Mesendoderm (in vitro differentiated cells): ENCODE measurements at regions not wholly inside any gene's neighbourhood (a gene's known extent, or its start where the extent isn't known, plus 50 kb on each side); places are given as distances from the start of the nearest gene placed in this dataset.
A peak's percentile ranks its signal among the peaks of the same experiment; 100 is the strongest.

Experiments
- DNase-seq: peaks from one replicate; pipeline ENCODE4 v3.0.0; 2013
- H2AK5ac ChIP-seq: 2 replicates; pipeline ENCODE4 v1.6.1; 2013; ENCODE audit warnings: low read length, inconsistent platforms
- H2BK120ac ChIP-seq: 2 replicates; pipeline ENCODE4 v1.6.1; 2013; ENCODE audit warnings: low read depth, mild to moderate bottlenecking, low read length, moderate library complexity, mixed read lengths
- H2BK15ac ChIP-seq: replicated peaks from 2 replicates; pipeline ENCODE4 v1.6.1; 2013; ENCODE audit warnings: low read depth, mild to moderate bottlenecking, moderate library complexity
- H2BK5ac ChIP-seq: 2 replicates; pipeline ENCODE4 v1.6.1; 2013; ENCODE audit warnings: low read length, inconsistent platforms
- H3K18ac ChIP-seq: 2 replicates; pipeline ENCODE4 v1.6.1; 2013; ENCODE audit warnings: mild to moderate bottlenecking, low read length, mixed read lengths
- H3K23ac ChIP-seq: one replicate; pipeline ENCODE4 v1.6.1; 2013; ENCODE audit warnings: low read length
- H3K27ac ChIP-seq: 2 replicates; pipeline ENCODE4 v1.5.1; 2013; ENCODE audit warnings: low read depth, mild to moderate bottlenecking, inconsistent platforms, low read length, moderate library complexity
- H3K27me3 ChIP-seq: 2 replicates; pipeline ENCODE4 v1.6.1; 2013; ENCODE audit warnings: low read length, control low read depth, mild to moderate bottlenecking, inconsistent platforms; ENCODE audit not compliant: insufficient read depth, poor library complexity
- H3K36me3 ChIP-seq: 2 replicates; pipeline ENCODE4 v1.6.1; 2013; ENCODE audit warnings: low read length, inconsistent platforms; ENCODE audit not compliant: control insufficient read depth, insufficient read depth
- H3K4ac ChIP-seq: one replicate; pipeline ENCODE4 v1.6.1; 2013; ENCODE audit warnings: low read depth, mild to moderate bottlenecking, low read length, moderate library complexity
- H3K4me1 ChIP-seq: 2 replicates; pipeline ENCODE4 v1.6.1; 2013; ENCODE audit warnings: low read depth, low read length, inconsistent platforms; ENCODE audit not compliant: control insufficient read depth
- H3K4me2 ChIP-seq: 2 replicates; pipeline ENCODE4 v1.6.1; 2013; ENCODE audit warnings: low read length
- H3K4me3 ChIP-seq: 2 replicates; pipeline ENCODE4 v1.5.1; 2013; ENCODE audit warnings: mild to moderate bottlenecking, low read length
- H3K56ac ChIP-seq: one replicate; pipeline ENCODE4 v1.6.1; 2013; ENCODE audit warnings: low read length
- H3K79me1 ChIP-seq: 2 replicates; pipeline ENCODE4 v1.6.1; 2013; ENCODE audit warnings: low read length, inconsistent platforms
- H3K79me2 ChIP-seq: 2 replicates; pipeline ENCODE4 v1.6.1; 2013; ENCODE audit warnings: mild to moderate bottlenecking, low read length; ENCODE audit not compliant: control insufficient read depth, insufficient read depth
- H3K9ac ChIP-seq: 2 replicates; pipeline ENCODE4 v1.6.1; 2013; ENCODE audit warnings: low read length, inconsistent platforms
- H4K5ac ChIP-seq: one replicate; pipeline ENCODE4 v1.6.1; 2013; ENCODE audit warnings: low read length
- H4K8ac ChIP-seq: one replicate; pipeline ENCODE4 v1.6.1; 2013; ENCODE audit warnings: low read depth, mild to moderate bottlenecking, control low read depth, low read length, moderate library complexity
- WGBS: extraction: QIAGEN DNeasy Blood & Tissue Kit; methylation state at CpG from one replicate; pipeline ENCODE4 v1.1.7; 2013; ENCODE audit warnings: low lambda C conversion rate, missing lambda C conversion rate; ENCODE audit not compliant: insufficient coverage; ENCODE audit errors: extremely low coverage; 5-methylcytosine and 5-hydroxymethylcytosine counted together

- no peak overlapping the region for H3K27ac ChIP-seq
- no peak overlapping the region for H3K56ac ChIP-seq
- H3K9ac ChIP-seq = no peak overlapping the region
- H2AK5ac ChIP-seq = no peak overlapping the region
- no peak overlapping the region for H3K4ac ChIP-seq
- no peak overlapping the region for H2BK120ac ChIP-seq
- H3K79me2 ChIP-seq = no peaks in the 10 kb centered on the region
- no CpG with 5 or more reads among the region's 4 CpGs for WGBS
- no peaks in the 10 kb centered on the region for H3K79me1 ChIP-seq
- no peak overlapping the region for H3K4me3 ChIP-seq
- H3K27me3 ChIP-seq = no peaks in the 10 kb centered on the region
- H4K8ac ChIP-seq = no peak overlapping the region
- H2BK15ac ChIP-seq = no peak overlapping the region
- no peak overlapping the region for H3K23ac ChIP-seq
- no peaks in the 10 kb centered on the region for H3K36me3 ChIP-seq
- no peak overlapping the region for H2BK5ac ChIP-seq
- DNase-seq = no peak
- no peak overlapping the region for H4K5ac ChIP-seq
- H3K4me1 ChIP-seq = no peaks in the 10 kb centered on the region
- no peak overlapping the region for H3K4me2 ChIP-seq
- H3K18ac ChIP-seq = no peak overlapping the region
Measured at GRCh38 chr4:126097155-126097799, 782.5 kb downstream of the FAT4 start.

DNA sequence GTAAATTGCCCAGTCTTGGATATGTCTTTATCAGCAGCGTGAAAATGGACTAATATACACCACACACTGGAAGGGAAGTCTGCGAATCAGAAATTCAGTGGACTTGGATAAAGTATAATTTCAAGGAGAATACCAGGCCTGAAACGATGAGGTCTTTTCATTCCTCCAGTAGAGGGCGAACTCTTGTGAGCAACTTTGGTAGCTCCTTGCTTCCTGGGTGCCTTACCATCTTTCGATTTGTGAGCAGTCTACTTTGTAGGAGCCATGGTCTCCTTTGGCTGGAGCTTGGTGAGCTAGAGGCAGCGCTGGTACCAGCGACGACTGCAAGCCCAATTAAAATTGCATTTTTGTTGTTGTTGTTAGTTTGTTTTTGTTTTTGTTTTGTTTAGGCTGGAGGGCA is 791.9 kb downstream of the FAT4 start:
- no peak overlapping the region for H3K4me2 ChIP-seq
- peak; percentile 47 for DNase-seq
- H4K8ac ChIP-seq = no peak overlapping the region
- H3K79me2 ChIP-seq = no peaks in the 10 kb centered on the region
- H3K27me3 ChIP-seq = no peaks in the 10 kb centered on the region
- H4K5ac ChIP-seq = no peak overlapping the region
- H3K23ac ChIP-seq = no peak overlapping the region
- WGBS = no CpG with 5 or more reads among the region's 8 CpGs
- no peak overlapping the region for H3K4me3 ChIP-seq
- no peak overlapping the region for H3K56ac ChIP-seq
- H2BK120ac ChIP-seq = no peak overlapping the region
- no peaks in the 10 kb centered on the region for H3K36me3 ChIP-seq
- no peak overlapping the region for H3K9ac ChIP-seq
- no peaks in the 10 kb centered on the region for H3K79me1 ChIP-seq
- no peak overlapping the region for H3K27ac ChIP-seq
- H3K4ac ChIP-seq = no peak overlapping the region
- H3K4me1 ChIP-seq = no peaks in the 10 kb centered on the region
- no peak overlapping the region for H2BK5ac ChIP-seq
- H3K18ac ChIP-seq = no peak overlapping the region
- H2AK5ac ChIP-seq = no peak overlapping the region
- no peak overlapping the region for H2BK15ac ChIP-seq

DNA sequence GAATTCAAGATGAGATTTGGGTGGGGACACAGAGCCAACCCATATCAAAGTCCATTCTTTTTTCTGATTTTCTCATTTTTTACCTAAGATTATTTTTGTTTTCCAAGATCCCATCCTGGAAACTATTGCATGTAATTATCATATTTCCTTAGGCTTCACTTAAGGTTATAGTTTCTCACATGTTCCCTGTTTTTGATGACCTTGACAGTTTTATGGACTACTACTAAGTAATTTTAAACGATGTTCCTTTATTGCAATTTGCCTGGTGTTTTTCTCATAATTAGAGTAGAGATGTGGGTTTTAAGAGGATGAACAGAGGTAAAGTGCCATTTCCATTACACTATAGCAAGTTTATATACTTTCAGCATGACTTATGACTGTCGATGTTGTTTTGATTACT is 795.1 kb downstream of the FAT4 start:
- H3K27ac ChIP-seq = no peak overlapping the region
- no peak overlapping the region for H4K8ac ChIP-seq
- H3K79me1 ChIP-seq = no peaks in the 10 kb centered on the region
- no peak overlapping the region for H3K18ac ChIP-seq
- no CpG with 5 or more reads among the region's 2 CpGs for WGBS
- no peaks in the 10 kb centered on the region for H3K79me2 ChIP-seq
- no peak overlapping the region for H3K4ac ChIP-seq
- H3K4me1 ChIP-seq = no peaks in the 10 kb centered on the region
- H3K9ac ChIP-seq = no peak overlapping the region
- no peak overlapping the region for H2BK120ac ChIP-seq
- H3K56ac ChIP-seq = no peak overlapping the region
- no peak overlapping the region for H2BK5ac ChIP-seq
- no peak overlapping the region for H2AK5ac ChIP-seq
- H3K4me2 ChIP-seq = no peak overlapping the region
- no peaks in the 10 kb centered on the region for H3K27me3 ChIP-seq
- no peaks in the 10 kb centered on the region for H3K36me3 ChIP-seq
- H4K5ac ChIP-seq = no peak overlapping the region
- H2BK15ac ChIP-seq = no peak overlapping the region
- H3K23ac ChIP-seq = no peak overlapping the region
- no peak overlapping the region for H3K4me3 ChIP-seq
- DNase-seq = no peak

DNA sequence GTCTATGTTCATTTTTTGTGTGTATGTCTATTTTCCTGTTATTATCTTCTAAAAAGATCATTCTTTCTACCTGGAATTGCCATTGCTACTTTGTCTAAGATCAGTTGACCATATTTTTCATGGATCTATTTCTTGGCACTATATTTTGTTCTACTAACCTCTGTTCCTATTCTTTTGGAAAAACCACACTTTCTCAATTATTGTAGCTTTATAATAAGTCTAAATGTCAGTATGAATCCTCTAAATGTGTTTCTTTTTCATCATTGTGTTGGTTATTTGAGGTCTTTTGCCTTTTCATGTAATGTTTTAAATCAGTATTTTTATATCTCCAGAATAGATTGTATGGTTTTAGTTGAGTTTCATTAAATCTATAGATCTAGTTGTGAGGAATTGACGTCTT is 798.3 kb downstream of the FAT4 start:
- no peaks in the 10 kb centered on the region for H3K27me3 ChIP-seq
- no peak overlapping the region for H3K9ac ChIP-seq
- H4K5ac ChIP-seq = no peak overlapping the region
- H3K4me3 ChIP-seq = no peak overlapping the region
- WGBS = no CpG with 5 or more reads among the region's 1 CpG
- no peak overlapping the region for H3K4ac ChIP-seq
- no peak overlapping the region for H4K8ac ChIP-seq
- no peaks in the 10 kb centered on the region for H3K79me2 ChIP-seq
- no peak overlapping the region for H3K23ac ChIP-seq
- DNase-seq = no peak
- no peak overlapping the region for H2BK5ac ChIP-seq
- H3K79me1 ChIP-seq = no peaks in the 10 kb centered on the region
- no peak overlapping the region for H3K18ac ChIP-seq
- H3K56ac ChIP-seq = no peak overlapping the region
- no peaks in the 10 kb centered on the region for H3K36me3 ChIP-seq
- no peak overlapping the region for H3K4me2 ChIP-seq
- no peak overlapping the region for H3K27ac ChIP-seq
- H2AK5ac ChIP-seq = no peak overlapping the region
- H2BK120ac ChIP-seq = no peak overlapping the region
- no peaks in the 10 kb centered on the region for H3K4me1 ChIP-seq
- no peak overlapping the region for H2BK15ac ChIP-seq

GRCh38 chr4:126123611-126124325 is 809.0 kb downstream of the FAT4 start:
- H3K18ac ChIP-seq = no peak overlapping the region
- H3K56ac ChIP-seq = no peak overlapping the region
- H3K9ac ChIP-seq = no peak overlapping the region
- H3K36me3 ChIP-seq = no peaks in the 10 kb centered on the region
- no peaks in the 10 kb centered on the region for H3K27me3 ChIP-seq
- H2BK5ac ChIP-seq = no peak overlapping the region
- no peak overlapping the region for H3K27ac ChIP-seq
- H3K23ac ChIP-seq = no peak overlapping the region
- H3K4ac ChIP-seq = no peak overlapping the region
- WGBS = no CpG with 5 or more reads among the region's 1 CpG
- H3K79me2 ChIP-seq = no peaks in the 10 kb centered on the region
- H2AK5ac ChIP-seq = no peak overlapping the region
- no peak for DNase-seq
- no peak overlapping the region for H4K8ac ChIP-seq
- no peak overlapping the region for H2BK15ac ChIP-seq
- no peak overlapping the region for H3K4me3 ChIP-seq
- H2BK120ac ChIP-seq = no peak overlapping the region
- no peaks in the 10 kb centered on the region for H3K4me1 ChIP-seq
- no peak overlapping the region for H4K5ac ChIP-seq
- H3K79me1 ChIP-seq = no peaks in the 10 kb centered on the region
- no peak overlapping the region for H3K4me2 ChIP-seq

- Histone ChIP-seq H3K23ac (no peak overlapping the region), H2AK5ac (no peak overlapping the region), H3K27ac (no peak overlapping the region), H3K4me2 (no peak overlapping the region), H3K79me1 (no peaks in the 10 kb centered on the region), H2BK5ac (no peak overlapping the region), H3K79me2 (no peaks in the 10 kb centered on the region), H4K8ac (no peak overlapping the region), H3K4me1 (no peaks in the 10 kb centered on the region), H4K5ac (no peak overlapping the region), H3K18ac (no peak overlapping the region), H3K27me3 (no peaks in the 10 kb centered on the region), H3K4ac (no peak overlapping the region), H3K9ac (no peak overlapping the region), H3K36me3 (no peaks in the 10 kb centered on the region), H3K4me3 (no peak overlapping the region), H2BK120ac (no peak overlapping the region), H3K56ac (no peak overlapping the region), H2BK15ac (no peak overlapping the region)
- no peak for DNase-seq
- WGBS = no CpG with 5 or more reads among the region's 1 CpG
Measured at GRCh38 chr4:126124818-126125217, 810.1 kb downstream of the FAT4 start.
